Kidney (tissue), 13 donors: ENCODE measurements at regions not wholly inside any gene's neighbourhood (a gene's known extent, or its start where the extent isn't known, plus 50 kb on each side); places are given as distances from the start of the nearest gene placed in this dataset.

Experiments used
- DNase-seq, 5 donors: peaks; one replicate each; pipeline ENCODE4 v3.0.0-alpha.2; 2013 to 2020
- FAIRE-seq: peaks from 2 replicates; lab custom pipeline; 2012; peaks lifted over from hg19 to GRCh38; lab: Jason Lieb, UNC
- H3K27ac ChIP-seq, 2 donors: one replicate each; pipeline ENCODE4 v1.7.0; 2013; ENCODE audit warnings: low read depth in 2 of 2, low read length in 2 of 2, inconsistent platforms in 1 of 2
- H3K27me3 ChIP-seq: one replicate; pipeline ENCODE4 v1.7.1; 2013; ENCODE audit warnings: low read length, inconsistent platforms; ENCODE audit not compliant: control insufficient read depth, insufficient read depth
- H3K36me3 ChIP-seq, 3 donors: one replicate each; pipeline versions ENCODE4 v1.7.0 to v1.7.1; 2013; ENCODE audit warnings: low read length in 3 of 3, control low read depth in 1 of 3, inconsistent platforms in 1 of 3; ENCODE audit not compliant: insufficient read depth in 3 of 3, control insufficient read depth in 2 of 3
- H3K4me1 ChIP-seq, 3 donors: one replicate each; pipeline versions ENCODE4 v1.7.0 to v1.7.1; 2013; ENCODE audit warnings: low read length in 3 of 3, inconsistent platforms in 1 of 3, low read depth in 1 of 3; ENCODE audit not compliant: control insufficient read depth in 2 of 3, insufficient read depth in 2 of 3
- H3K4me3 ChIP-seq, 3 donors: one replicate each; pipeline versions ENCODE4 v1.7.0 to v1.8.1; 2013; ENCODE audit warnings: low read length in 3 of 3, control low read depth in 1 of 3, inconsistent platforms in 1 of 3
- H3K9ac ChIP-seq, 3 donors: one replicate each; pipeline versions ENCODE4 v1.7.0 to v1.7.1; 2013; ENCODE audit warnings: low read length in 3 of 3, control low read depth in 1 of 3, inconsistent platforms in 1 of 3
- H3K9me3 ChIP-seq, 3 donors: one replicate each; pipeline versions ENCODE4 v1.7.0 to v1.7.1; 2013; ENCODE audit warnings: low read length in 3 of 3, control low read depth in 1 of 3, inconsistent platforms in 1 of 3; ENCODE audit not compliant: control insufficient read depth in 2 of 3, insufficient read depth in 1 of 3
- intact Hi-C: fragments of 100-400 bp; cut with DNase I; formaldehyde crosslinking; loops from one replicate; pipeline ENCODE4 v1.11.1; 2022
- TF ChIP-seq, protein P1 (sequence below): IDR thresholded peaks from 3 replicates; pipeline ENCODE4 v1.5.1; 2012; ENCODE audit warnings: mild to moderate bottlenecking, moderate library complexity, borderline replicate concordance; ENCODE audit not compliant: insufficient read depth; ENCODE audit errors: extremely low read depth
- donor health status: control.
- donor health status: control.
- donor health status: control.
- donor health status: control.
- donor health status: control.
- donor health status: DM: yes; HTN: yes; CAD: no.
- donor health status: Normal renal cell carcinoma (clear cell type).

DNA sequence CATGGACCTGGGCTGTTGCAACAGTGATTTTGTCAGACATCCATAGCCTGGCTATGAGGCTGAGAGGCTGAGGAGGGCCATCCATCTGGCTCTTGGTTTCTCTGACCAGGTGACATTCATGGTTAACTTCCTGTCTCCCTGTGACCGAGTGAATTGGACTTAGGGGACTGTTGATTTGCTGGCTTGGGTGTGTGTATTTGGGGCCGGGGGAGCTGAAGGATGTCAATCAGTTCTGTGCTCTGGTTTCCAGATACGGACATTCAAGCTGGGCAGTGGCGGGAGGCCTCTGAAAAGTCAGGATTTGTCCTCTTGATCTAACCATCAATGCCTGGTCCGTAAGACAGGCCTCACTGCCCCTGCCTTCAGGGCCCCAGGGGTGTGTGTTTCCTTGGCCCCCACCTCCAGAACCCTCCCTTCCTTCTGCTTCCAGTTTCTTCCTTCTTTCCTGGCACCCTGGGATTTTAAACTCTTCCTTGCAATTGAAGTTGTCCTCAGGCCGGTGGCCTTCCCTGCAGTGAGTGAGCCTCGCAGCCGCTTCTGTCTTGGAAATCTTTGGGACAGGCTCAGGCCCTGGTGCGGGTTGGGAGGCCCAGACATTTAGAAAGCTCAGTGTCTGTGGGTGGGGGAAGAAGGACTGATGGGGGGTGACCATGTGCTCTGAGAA lies 54.7 kb upstream of the HAAO start:
- DNase-seq (no peak), FAIRE-seq (no peak)
- Histone ChIP-seq H3K4me1 (peaks cover 0 to 13% (median 10%) of the 10 kb centered on the region in 3 donors), H3K4me3 (no peak overlapping the region), H3K27me3 (no peaks in the 10 kb centered on the region), H3K9ac (no peak overlapping the region), H3K9me3 (no peaks in the 10 kb centered on the region), H3K36me3 (no peaks in the 10 kb centered on the region), H3K27ac (no peak overlapping the region)
- intact Hi-C loops: loop anchor here (10.0 kb wide), 1 partner anchor 398 kb away; no protein-coding TSS in a partner anchor
- TF ChIP-seq, protein P1, sequence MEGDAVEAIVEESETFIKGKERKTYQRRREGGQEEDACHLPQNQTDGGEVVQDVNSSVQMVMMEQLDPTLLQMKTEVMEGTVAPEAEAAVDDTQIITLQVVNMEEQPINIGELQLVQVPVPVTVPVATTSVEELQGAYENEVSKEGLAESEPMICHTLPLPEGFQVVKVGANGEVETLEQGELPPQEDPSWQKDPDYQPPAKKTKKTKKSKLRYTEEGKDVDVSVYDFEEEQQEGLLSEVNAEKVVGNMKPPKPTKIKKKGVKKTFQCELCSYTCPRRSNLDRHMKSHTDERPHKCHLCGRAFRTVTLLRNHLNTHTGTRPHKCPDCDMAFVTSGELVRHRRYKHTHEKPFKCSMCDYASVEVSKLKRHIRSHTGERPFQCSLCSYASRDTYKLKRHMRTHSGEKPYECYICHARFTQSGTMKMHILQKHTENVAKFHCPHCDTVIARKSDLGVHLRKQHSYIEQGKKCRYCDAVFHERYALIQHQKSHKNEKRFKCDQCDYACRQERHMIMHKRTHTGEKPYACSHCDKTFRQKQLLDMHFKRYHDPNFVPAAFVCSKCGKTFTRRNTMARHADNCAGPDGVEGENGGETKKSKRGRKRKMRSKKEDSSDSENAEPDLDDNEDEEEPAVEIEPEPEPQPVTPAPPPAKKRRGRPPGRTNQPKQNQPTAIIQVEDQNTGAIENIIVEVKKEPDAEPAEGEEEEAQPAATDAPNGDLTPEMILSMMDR: no peak

DNA sequence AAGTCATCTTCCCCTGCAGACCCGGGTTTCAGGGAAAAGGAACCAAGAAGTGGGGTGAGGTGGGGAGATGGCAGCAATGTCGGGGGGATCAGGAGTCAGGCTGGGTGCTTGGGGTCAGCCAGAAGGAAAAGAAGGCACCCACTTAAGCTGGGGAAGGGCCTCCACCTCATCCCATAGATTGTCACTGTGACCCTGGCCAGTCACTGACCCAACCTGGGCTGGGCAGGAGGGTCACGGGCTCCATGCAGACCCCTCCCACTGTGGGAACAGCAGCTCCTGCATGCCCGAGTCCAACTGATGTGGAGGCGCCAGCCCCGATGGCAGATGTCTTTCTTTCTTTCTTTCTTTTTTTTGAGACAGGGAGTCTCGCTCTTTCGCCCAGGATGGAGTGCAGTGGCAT lies 53.6 kb upstream of the HAAO start:
- no peak overlapping the region for H3K9ac ChIP-seq
- TF ChIP-seq, protein P1: no peak
- H3K36me3 ChIP-seq: no peaks in the 10 kb centered on the region
- no peaks in the 10 kb centered on the region for H3K9me3 ChIP-seq
- DNase-seq: peak in 1 of 5 donors; percentile 45
- H3K4me1 ChIP-seq: peaks cover 0 to 13% (median 10%) of the 10 kb centered on the region in 3 donors
- no peak overlapping the region for H3K4me3 ChIP-seq
- H3K27ac ChIP-seq: no peak overlapping the region
- no peak for FAIRE-seq
- H3K27me3 ChIP-seq: no peaks in the 10 kb centered on the region
- intact Hi-C loops: loop anchor here (10.0 kb wide), 1 partner anchor 399 kb away; no protein-coding TSS in a partner anchor

DNA sequence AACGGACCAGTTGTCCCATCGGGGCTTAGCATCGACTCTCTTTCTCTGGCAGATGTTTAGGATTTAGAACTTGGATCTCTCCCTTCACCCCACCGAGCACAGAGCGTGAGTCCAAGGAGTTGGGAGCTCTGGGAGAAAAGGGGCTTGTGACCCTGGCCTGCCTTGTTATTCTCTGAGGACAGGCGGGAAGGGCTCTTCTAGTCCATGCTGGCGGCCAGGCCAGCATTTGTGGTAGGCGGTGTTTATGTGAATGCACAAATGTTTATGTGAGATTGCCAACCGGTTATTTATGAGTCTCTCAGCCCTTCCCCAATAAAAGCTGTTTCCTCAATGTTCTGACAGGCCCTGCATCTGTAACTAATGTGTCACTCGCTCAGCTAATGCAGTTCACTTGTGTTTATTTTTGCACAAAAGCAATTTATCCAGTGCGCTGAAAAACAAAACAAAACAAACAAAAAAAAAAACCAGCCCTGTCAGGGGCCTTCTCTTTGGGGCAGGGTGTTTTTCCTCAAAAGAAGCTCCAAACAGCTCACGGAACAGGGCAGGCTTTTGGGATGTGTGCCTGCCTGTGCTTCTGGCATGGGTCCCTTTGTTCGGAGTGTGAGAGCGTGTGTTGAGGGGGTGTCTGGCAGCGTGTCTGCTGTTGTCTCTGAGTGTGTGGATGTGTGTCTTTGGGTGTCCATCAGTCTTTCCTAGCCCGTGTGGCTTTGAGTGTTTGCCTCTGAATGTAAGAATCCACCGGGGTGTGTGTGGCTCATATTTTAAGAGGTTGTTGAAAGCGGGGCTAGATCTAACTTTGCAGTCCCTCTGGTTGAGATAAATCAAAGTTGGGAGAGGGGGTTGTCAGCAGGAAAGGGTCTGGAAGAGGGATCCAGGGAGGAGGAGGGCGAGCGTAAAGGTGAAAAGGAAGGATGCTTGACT lies 52.8 kb upstream of the HAAO start:
- Histone ChIP-seq H3K4me3 (no peak overlapping the region), H3K27ac (peak overlapping the region; percentile 7 to 34), H3K9ac (no peak overlapping the region), H3K4me1 (peaks cover 5 to 13% (median 10%) of the 10 kb centered on the region in 3 donors), H3K9me3 (no peaks in the 10 kb centered on the region), H3K36me3 (no peaks in the 10 kb centered on the region), H3K27me3 (no peaks in the 10 kb centered on the region)
- intact Hi-C loops: loop anchor here (10.0 kb wide), 1 partner anchor 400 kb away; no protein-coding TSS in a partner anchor
- DNase-seq (peak in 4 of 5 donors; percentile 60 to 96 (median 79)), FAIRE-seq (no peak)
- TF ChIP-seq, protein P1: no peak
